ENCODE measurements at regions not wholly inside any gene's neighbourhood (a gene's known extent, or its start where the extent isn't known, plus 50 kb on each side); places are given as distances from the start of the nearest gene placed in this dataset.

DNA sequence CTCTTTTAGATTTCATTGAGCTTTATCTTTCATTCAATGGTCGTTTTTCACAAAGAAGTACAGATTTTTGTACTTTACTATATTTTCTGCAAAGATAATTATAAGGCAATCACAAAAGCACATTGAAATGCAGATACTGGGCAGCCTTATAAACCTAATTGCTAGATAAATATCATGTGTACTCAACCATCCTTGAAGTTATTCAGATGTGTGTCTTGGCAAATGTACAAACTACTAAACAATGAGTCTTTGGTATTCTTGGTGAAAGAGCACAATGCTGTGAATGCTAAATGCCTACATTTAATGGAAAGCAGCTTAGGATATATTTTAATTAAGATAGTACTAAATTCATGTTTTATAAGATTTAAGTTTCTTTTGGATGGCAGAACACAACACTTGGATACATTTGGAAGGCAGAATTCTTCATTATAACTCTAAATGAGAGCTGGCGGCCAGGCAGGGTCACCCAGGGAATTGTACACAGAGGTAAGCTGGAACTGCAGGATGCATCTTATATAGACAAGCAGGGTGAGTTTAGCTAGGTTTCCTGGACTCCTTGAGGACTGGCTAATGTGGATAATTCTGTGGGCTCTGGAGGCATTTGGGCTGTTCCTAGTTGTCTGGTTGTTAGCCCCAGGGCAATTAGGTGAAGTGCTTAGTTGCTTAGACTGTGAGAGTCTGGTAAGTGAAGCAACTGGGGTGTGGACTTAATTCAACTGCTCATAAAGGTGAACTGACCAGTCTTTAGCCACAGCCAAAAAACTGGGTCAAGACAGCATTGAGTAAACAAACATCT, 286.6 kb downstream of the PCDH20 start:
- no peak for DNase-seq (ENCODE audit: insufficient read length, low spot score)
- TF ChIP-seq, protein P1, sequence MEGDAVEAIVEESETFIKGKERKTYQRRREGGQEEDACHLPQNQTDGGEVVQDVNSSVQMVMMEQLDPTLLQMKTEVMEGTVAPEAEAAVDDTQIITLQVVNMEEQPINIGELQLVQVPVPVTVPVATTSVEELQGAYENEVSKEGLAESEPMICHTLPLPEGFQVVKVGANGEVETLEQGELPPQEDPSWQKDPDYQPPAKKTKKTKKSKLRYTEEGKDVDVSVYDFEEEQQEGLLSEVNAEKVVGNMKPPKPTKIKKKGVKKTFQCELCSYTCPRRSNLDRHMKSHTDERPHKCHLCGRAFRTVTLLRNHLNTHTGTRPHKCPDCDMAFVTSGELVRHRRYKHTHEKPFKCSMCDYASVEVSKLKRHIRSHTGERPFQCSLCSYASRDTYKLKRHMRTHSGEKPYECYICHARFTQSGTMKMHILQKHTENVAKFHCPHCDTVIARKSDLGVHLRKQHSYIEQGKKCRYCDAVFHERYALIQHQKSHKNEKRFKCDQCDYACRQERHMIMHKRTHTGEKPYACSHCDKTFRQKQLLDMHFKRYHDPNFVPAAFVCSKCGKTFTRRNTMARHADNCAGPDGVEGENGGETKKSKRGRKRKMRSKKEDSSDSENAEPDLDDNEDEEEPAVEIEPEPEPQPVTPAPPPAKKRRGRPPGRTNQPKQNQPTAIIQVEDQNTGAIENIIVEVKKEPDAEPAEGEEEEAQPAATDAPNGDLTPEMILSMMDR (IDR thresholded peaks at IDR 0.05; ENCODE audit: insufficient read depth, missing control alignments) = no peak
- FAIRE-seq = no peak

- TF ChIP-seq, protein P1 (IDR thresholded peaks at IDR 0.05; ENCODE audit: insufficient read depth, missing control alignments) = no peak
- no peak for DNase-seq (ENCODE audit: insufficient read length, low spot score)
- no peak for FAIRE-seq
These were observed 291.9 kb downstream of the PCDH20 start for GRCh38 chr13:61123538-61124289.

- no peak for DNase-seq (ENCODE audit: insufficient read length, low spot score)
- no peak for FAIRE-seq
- TF ChIP-seq, protein P1 (IDR thresholded peaks at IDR 0.05; ENCODE audit: insufficient read depth, missing control alignments) = no peak
These were observed 302.4 kb downstream of the PCDH20 start for GRCh38 chr13:61113140-61113658.

GRCh38 chr13:61111529-61111928, 304.1 kb downstream of the PCDH20 start:
- FAIRE-seq (no peak), DNase-seq (ENCODE audit: insufficient read length, low spot score) (no peak)
- TF ChIP-seq, protein P1 (IDR thresholded peaks at IDR 0.05; ENCODE audit: insufficient read depth, missing control alignments) = no peak

- DNase-seq (ENCODE audit: insufficient read length, low spot score) (no peak), FAIRE-seq (no peak)
- TF ChIP-seq, protein P1 (IDR thresholded peaks at IDR 0.05; ENCODE audit: insufficient read depth, missing control alignments) = no peak
These were observed 304.9 kb downstream of the PCDH20 start for GRCh38 chr13:61110732-61111131.

DNA sequence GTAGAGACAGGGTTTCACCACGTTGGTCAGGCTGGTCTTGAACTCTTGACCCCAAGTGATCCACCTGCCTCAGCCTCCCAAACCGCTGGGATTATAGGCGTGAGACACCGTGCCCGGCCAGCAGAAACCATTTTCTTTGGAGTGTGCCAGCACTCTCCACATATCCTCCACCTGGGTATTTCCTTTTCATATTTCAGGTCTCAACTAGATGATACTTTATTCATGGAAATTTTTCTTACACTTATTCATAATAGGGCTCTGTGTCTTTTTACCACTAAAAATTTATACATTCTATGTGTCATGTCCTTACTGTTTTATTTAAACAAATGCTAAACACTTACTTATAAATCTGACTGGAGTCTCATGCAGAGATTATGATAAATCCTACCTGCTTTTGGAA, 305.9 kb downstream of the PCDH20 start:
- no peak for FAIRE-seq
- TF ChIP-seq, protein P1 (IDR thresholded peaks at IDR 0.05; ENCODE audit: insufficient read depth, missing control alignments) = no peak

More for the DNA sequence above, 305.9 kb downstream of the PCDH20 start:
- DNase-seq (ENCODE audit: insufficient read length, low spot score) = no peak

Measured in D721Med (cell line).